Tibial artery (tissue), 4 donors: ENCODE measurements at regions not wholly inside any gene's neighbourhood (a gene's known extent, or its start where the extent isn't known, plus 50 kb on each side); places are given as distances from the start of the nearest gene placed in this dataset.

Source experiments
- DNase-seq, 2 donors: peaks; one replicate each; pipeline ENCODE4 v3.0.0-alpha.2; 2019
- H3K27ac ChIP-seq, 2 donors: fragments of 200-600 bp; sonication (generic) in 1 of 2; 1 replicate in 1 of 2; 2 replicates in 1 of 2; pipeline ENCODE4 v1.5.1; 2018 to 2019; ENCODE audit warnings: mild to moderate bottlenecking in 1 of 2
- H3K27me3 ChIP-seq, 2 donors: fragments of 200-600 bp; sonication (generic) in 1 of 2; one replicate each; pipeline versions ENCODE4 v1.5.1 to v1.6.0; 2016 to 2019
- H3K36me3 ChIP-seq, 3 donors: fragments of 200-600 bp; sonication (generic) in 2 of 3; one replicate each; pipeline ENCODE4 v1.5.1; 2016 to 2019; ENCODE audit warnings: mild to moderate bottlenecking in 2 of 3
- H3K4me1 ChIP-seq, 4 donors: fragments of 200-600 bp; sonication (generic) in 2 of 4; 1 replicate in 3 of 4; 2 replicates in 1 of 4; pipeline ENCODE4 v1.5.1; 2016 to 2019
- H3K4me3 ChIP-seq, 2 donors: fragments of 200-600 bp; sonication (generic) in 1 of 2; 1 replicate in 1 of 2; 2 replicates in 1 of 2; pipeline ENCODE4 v1.5.1; 2018 to 2019; ENCODE audit warnings: mild to moderate bottlenecking in 2 of 2
- H3K9me3 ChIP-seq, 3 donors: fragments of 200-600 bp; sonication (generic) in 1 of 3; one replicate each; pipeline ENCODE4 v1.5.1; 2016 to 2019
- CTCF ChIP-seq, 2 experiments: fragments of 200-600 bp in 1 of 2; fragments of 450-650 bp in 1 of 2; IDR thresholded peaks; one replicate each; pipeline ENCODE4 v1.5.1; 2017 to 2019; ENCODE audit warnings: antibody characterized with exemption in 2 of 2, mild to moderate bottlenecking in 1 of 2, moderate library complexity in 1 of 2
- intact Hi-C: fragments of 100-400 bp; cut with DNase I; formaldehyde crosslinking; loops from one replicate; pipeline ENCODE4 v1.15.0; 2023; ENCODE audit warnings: low total_unique reads

DNA sequence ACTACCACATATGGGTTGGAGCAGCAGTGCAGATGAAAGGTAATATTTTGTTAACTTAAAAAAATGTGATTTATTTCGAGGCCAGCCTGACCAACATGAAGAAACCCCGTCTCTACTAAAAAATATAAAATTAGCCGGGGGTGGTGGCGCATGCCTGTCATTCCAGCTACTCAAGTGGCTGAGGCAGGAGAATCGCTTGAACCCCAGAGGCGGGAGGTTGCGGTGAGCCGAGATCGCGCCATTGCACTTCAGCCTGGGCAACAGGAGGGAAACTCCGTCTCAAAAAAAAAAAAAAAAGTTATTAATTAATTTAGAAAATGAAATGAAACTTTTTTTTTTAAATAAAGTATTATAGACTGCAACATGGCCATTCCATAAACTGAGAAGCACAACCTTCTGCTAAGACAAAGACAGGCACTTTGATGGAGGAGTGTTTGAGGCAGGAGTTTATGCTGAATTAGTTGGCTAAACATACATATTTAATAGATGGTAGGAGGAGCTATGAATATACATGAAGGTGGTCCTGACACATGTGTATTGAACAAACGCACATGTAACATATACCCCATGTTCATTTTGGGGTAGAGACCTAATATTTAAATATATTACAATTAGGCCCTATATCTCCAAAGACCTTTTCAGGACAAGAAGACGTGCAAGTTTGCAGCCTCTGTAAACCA lies 1485.3 kb upstream of the MIR17HG start:
- no peak overlapping the region for H3K4me3 ChIP-seq
- H3K9me3 ChIP-seq, result no peaks in the 10 kb centered on the region
- intact Hi-C loops, result no loop called here
- TF ChIP-seq CTCF (IDR thresholded peaks at IDR 0.05), result no peak
- no peaks in the 10 kb centered on the region for H3K4me1 ChIP-seq
- no peaks in the 10 kb centered on the region for H3K27me3 ChIP-seq
- no peak overlapping the region for H3K27ac ChIP-seq
- DNase-seq, result no peak
- H3K36me3 ChIP-seq, result no peaks in the 10 kb centered on the region

DNA sequence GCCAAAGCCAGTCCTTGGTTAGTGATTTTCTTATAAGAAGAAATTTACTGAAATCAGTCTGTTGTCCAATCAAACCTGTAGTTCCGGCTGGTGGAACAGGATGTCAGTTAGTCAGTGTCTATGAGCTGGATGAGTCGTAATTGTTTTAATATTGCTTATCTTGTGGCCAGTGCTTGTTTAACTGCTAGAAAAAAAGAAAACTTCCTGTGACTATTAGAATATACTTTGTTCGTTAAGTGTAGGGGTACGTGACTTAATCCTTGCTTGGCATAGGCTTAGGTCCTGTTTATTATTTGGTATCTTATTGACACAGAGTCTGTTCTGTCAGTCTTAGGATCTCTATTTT lies 1484.8 kb upstream of the MIR17HG start:
- Histone ChIP-seq H3K36me3 (no peaks in the 10 kb centered on the region), H3K4me1 (no peaks in the 10 kb centered on the region), H3K27me3 (no peaks in the 10 kb centered on the region), H3K4me3 (no peak overlapping the region), H3K27ac (no peak overlapping the region), H3K9me3 (no peaks in the 10 kb centered on the region)
- intact Hi-C loops, result no loop called here
- no peak for DNase-seq
- TF ChIP-seq CTCF (IDR thresholded peaks at IDR 0.05), result no peak

- Histone ChIP-seq H3K27me3 (no peaks in the 10 kb centered on the region), H3K4me1 (no peaks in the 10 kb centered on the region), H3K9me3 (no peaks in the 10 kb centered on the region), H3K4me3 (no peak overlapping the region), H3K27ac (no peak overlapping the region), H3K36me3 (no peaks in the 10 kb centered on the region)
- no peak for TF ChIP-seq CTCF (IDR thresholded peaks at IDR 0.05)
- intact Hi-C loops, result no loop called here
- no peak for DNase-seq
These were observed 1482.1 kb upstream of the MIR17HG start for GRCh38 chr13:89865164-89866064.

DNA sequence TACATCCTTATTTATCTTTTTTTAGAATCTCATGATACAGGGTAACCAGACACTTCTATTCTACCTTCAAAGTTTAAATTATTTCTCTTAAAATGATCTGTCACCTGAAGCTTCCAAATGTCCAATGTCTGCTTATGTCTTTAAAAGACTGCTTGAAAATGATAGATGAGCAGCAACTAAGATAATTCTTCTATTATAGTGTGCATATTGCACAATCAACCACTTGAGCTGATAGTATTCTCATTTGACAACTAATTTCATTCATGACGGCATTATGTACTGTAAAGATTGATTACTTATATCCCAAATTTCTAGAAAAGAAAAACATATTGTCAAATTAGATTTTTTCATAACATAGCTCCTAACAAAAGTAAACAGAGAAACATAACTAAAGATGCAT lies 1478.2 kb upstream of the MIR17HG start:
- no peaks in the 10 kb centered on the region for H3K36me3 ChIP-seq
- H3K4me3 ChIP-seq, result no peak overlapping the region
- no peaks in the 10 kb centered on the region for H3K9me3 ChIP-seq
- H3K4me1 ChIP-seq, result no peaks in the 10 kb centered on the region
- H3K27me3 ChIP-seq, result no peaks in the 10 kb centered on the region
- TF ChIP-seq CTCF (IDR thresholded peaks at IDR 0.05), result no peak
- no peak overlapping the region for H3K27ac ChIP-seq
- intact Hi-C loops, result no loop called here
- no peak for DNase-seq

- DNase-seq, result no peak
- Histone ChIP-seq H3K36me3 (no peaks in the 10 kb centered on the region), H3K27me3 (no peaks in the 10 kb centered on the region), H3K27ac (no peak overlapping the region), H3K4me1 (no peaks in the 10 kb centered on the region), H3K4me3 (no peak overlapping the region), H3K9me3 (no peaks in the 10 kb centered on the region)
- TF ChIP-seq CTCF (IDR thresholded peaks at IDR 0.05), result no peak
- intact Hi-C loops, result no loop called here
These were observed 1468.6 kb upstream of the MIR17HG start for GRCh38 chr13:89878904-89879303.
